ENCODE measurements at regions not wholly inside any gene's neighbourhood (a gene's known extent, or its start where the extent isn't known, plus 50 kb on each side); places are given as distances from the start of the nearest gene placed in this dataset.
A peak's percentile ranks its signal among the peaks of the same experiment; 100 is the strongest.

DNA sequence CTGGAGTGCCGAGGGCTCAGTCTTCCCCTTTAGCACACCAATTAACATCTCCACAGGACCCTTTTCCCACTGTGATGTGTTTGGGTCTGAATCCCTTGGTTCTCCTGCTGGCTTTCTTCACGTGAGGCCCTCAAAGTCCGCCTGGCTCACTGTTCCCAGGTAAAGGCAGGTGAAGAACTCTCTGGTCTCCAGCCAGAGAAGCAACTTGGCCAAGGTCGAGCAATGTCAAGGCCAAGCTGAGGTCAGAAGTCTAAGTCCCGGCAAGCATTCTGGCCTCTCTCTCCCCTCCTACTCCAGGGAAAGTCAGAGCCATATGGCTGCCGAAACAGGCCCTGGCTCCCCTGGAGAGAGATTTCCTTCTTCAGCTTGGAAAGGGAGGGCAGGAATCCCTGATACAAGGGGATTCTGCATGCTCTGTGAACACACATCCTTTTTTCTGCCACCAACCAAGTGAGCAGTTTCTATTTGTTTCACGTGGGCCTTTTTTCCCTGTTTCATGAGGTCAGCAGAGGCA lies 61.4 kb upstream of the ESRRB start:
- H3K4me3 ChIP-seq (ENCODE audit: low read depth, low read length), result no peak overlapping the region
- TF ChIP-seq, protein P1, sequence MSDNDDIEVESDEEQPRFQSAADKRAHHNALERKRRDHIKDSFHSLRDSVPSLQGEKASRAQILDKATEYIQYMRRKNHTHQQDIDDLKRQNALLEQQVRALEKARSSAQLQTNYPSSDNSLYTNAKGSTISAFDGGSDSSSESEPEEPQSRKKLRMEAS (IDR thresholded peaks at IDR 0.05; ENCODE audit: low read depth, low read length), result no peak
- no peak for TF ChIP-seq POLR2A (IDR thresholded peaks at IDR 0.05; ENCODE audit: extremely low read depth, insufficient read length)
- TF ChIP-seq, protein P2, sequence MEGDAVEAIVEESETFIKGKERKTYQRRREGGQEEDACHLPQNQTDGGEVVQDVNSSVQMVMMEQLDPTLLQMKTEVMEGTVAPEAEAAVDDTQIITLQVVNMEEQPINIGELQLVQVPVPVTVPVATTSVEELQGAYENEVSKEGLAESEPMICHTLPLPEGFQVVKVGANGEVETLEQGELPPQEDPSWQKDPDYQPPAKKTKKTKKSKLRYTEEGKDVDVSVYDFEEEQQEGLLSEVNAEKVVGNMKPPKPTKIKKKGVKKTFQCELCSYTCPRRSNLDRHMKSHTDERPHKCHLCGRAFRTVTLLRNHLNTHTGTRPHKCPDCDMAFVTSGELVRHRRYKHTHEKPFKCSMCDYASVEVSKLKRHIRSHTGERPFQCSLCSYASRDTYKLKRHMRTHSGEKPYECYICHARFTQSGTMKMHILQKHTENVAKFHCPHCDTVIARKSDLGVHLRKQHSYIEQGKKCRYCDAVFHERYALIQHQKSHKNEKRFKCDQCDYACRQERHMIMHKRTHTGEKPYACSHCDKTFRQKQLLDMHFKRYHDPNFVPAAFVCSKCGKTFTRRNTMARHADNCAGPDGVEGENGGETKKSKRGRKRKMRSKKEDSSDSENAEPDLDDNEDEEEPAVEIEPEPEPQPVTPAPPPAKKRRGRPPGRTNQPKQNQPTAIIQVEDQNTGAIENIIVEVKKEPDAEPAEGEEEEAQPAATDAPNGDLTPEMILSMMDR (IDR thresholded peaks at IDR 0.05; ENCODE audit: low read depth, low read length), result no peak
- no peak for TF ChIP-seq MYC (IDR thresholded peaks at IDR 0.05; ENCODE audit: low read depth, low read length)
- no peak for DNase-seq (ENCODE audit: low read depth)

DNA sequence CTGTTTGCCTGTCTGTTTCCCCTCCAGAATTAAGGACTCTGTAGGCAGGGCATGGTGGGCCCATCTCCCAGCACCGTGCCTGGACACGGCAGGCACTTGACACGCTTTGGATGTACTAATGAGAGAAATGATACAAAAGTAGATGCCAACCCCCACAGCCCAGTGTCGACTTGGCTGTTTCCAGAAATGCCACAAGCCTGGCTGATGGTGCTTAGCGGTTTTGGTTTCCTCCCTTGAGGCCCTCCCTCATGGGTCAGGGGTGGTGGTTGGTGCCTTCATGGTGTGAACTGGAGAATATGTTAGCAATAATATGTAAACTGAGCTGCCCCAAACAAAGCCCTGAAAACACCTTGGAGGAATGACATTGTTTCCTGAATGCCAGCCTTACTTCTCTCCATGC lies 55.5 kb upstream of the ESRRB start:
- TF ChIP-seq, protein P1 (IDR thresholded peaks at IDR 0.05; ENCODE audit: low read depth, low read length), result no peak
- TF ChIP-seq, protein P2 (IDR thresholded peaks at IDR 0.05; ENCODE audit: low read depth, low read length), result no peak
- no peak for TF ChIP-seq MYC (IDR thresholded peaks at IDR 0.05; ENCODE audit: low read depth, low read length)
- TF ChIP-seq POLR2A (IDR thresholded peaks at IDR 0.05; ENCODE audit: extremely low read depth, insufficient read length), result no peak
- DNase-seq (ENCODE audit: low read depth), result peak; percentile 66
- no peak overlapping the region for H3K4me3 ChIP-seq (ENCODE audit: low read depth, low read length)

DNA sequence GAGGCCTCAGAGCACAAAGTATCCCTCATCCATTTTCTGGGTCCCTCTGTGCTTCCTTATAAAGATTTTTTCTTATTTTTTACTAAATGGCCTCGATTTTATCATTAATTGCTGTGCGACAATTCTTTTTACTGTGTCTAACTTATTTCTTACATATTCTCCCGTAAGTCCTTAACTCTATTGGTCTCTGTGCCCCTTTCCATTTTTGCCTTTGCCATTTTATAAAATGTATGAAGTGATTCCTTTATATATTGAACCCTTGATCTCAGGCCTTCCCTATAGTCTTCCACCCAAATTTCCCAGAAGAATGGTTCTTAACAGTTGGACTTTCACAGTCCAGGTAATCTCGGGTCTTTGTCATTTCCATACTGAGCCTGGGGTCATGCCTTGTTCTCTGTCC lies 55.0 kb upstream of the ESRRB start:
- no peak overlapping the region for H3K4me3 ChIP-seq (ENCODE audit: low read depth, low read length)
- no peak for DNase-seq (ENCODE audit: low read depth)
- TF ChIP-seq, protein P1 (IDR thresholded peaks at IDR 0.05; ENCODE audit: low read depth, low read length), result no peak

DNA sequence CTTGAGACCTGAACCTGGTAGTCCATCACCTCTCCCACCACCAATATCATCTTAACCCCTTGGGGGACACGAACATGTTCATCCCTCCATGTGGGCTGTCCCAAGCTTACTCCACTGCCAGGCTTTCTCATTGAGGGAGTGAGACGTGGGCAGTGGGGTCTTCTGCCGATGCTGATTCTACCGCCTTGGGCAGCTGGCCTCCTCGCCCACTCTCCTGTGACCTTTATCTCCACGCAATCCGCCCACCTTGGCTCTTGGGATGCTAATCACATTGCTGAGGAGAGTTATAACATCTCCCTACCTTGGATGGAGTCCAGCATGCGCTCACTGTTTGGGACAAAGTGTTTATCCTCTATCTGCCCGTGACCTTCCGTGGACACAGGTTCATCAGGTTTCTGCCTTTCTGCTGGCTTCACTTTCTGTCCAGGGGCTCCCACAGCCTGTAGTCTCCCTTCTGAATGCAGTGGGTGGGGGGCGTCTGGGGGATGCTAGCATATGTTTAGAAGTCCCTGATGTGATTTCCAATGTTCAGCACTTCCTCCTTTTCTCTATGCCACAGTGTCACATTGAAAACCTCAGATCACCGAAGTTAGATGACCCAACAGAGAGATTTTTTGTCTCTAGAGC lies 53.2 kb upstream of the ESRRB start:
- no peak overlapping the region for H3K4me3 ChIP-seq (ENCODE audit: low read depth, low read length)
- TF ChIP-seq MYC (IDR thresholded peaks at IDR 0.05; ENCODE audit: low read depth, low read length) (no peak), POLR2A (IDR thresholded peaks at IDR 0.05; ENCODE audit: extremely low read depth, insufficient read length) (no peak)
- TF ChIP-seq, protein P1 (IDR thresholded peaks at IDR 0.05; ENCODE audit: low read depth, low read length), result no peak
- TF ChIP-seq, protein P2 (IDR thresholded peaks at IDR 0.05; ENCODE audit: low read depth, low read length), result no peak
- no peak for DNase-seq (ENCODE audit: low read depth)

DNA sequence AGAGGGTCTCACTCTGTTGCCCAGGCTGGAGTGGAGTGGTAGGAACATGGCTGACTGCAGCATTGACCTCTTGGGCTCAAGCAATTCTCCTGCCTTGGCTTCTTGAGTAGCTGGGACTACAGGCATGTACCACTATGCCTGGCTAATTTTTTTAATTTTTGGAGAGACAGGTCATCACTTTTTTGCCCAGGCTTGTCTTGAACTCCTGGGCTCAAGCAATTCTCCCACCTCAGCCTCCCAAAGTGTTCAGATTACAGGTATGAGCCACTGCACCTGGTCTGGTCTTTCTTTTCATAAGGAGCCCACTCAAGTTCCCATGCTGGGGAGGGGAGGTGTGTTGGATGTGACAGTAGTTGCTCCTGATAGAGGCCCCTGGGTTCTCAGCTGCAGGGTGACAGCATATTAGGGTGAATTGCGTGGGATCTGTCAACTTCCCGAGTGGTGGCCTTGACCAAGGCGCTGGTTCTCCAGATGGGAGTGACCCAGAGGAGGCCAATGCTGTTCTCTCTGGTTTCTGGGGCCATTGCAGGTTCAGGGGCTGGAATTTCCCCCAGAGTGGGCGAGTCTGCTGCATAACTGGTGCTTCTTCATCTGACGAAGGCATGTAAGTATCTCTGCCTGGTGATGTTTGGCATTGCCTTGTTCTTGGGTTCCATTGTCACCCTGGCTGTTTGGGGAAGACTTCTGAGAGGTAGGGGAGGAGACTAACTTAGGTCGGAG lies 52.4 kb upstream of the ESRRB start:
- no peak for DNase-seq (ENCODE audit: low read depth)
- TF ChIP-seq, protein P1 (IDR thresholded peaks at IDR 0.05; ENCODE audit: low read depth, low read length), result no peak
- TF ChIP-seq, protein P2 (IDR thresholded peaks at IDR 0.05; ENCODE audit: low read depth, low read length), result no peak
- TF ChIP-seq MYC (IDR thresholded peaks at IDR 0.05; ENCODE audit: low read depth, low read length) (no peak), POLR2A (IDR thresholded peaks at IDR 0.05; ENCODE audit: extremely low read depth, insufficient read length) (no peak)
- no peak overlapping the region for H3K4me3 ChIP-seq (ENCODE audit: low read depth, low read length)

DNA sequence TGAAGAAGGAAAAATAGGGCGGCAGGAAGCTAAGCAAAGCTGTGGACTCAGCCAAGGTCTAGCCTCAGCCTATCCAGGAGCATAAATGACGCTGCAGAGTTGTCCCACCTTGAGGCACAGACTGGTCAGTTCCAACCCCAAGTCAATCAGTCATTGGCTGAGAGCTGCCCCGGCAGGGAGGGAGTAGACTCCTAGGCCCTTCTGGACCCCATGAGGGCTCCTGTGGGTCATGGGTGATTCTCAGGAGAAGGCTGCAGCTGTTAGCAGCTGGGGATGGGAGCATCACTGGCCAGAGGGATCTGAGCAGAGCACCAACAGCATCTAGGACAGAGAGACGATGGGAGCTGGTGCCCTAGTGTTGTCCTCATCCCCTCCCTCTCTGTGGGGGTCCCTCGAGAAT lies 51.8 kb upstream of the ESRRB start:
- no peak overlapping the region for H3K4me3 ChIP-seq (ENCODE audit: low read depth, low read length)
- DNase-seq (ENCODE audit: low read depth), result no peak
- TF ChIP-seq MYC (IDR thresholded peaks at IDR 0.05; ENCODE audit: low read depth, low read length) (no peak), POLR2A (IDR thresholded peaks at IDR 0.05; ENCODE audit: extremely low read depth, insufficient read length) (no peak)
- TF ChIP-seq, protein P1 (IDR thresholded peaks at IDR 0.05; ENCODE audit: low read depth, low read length), result no peak
- TF ChIP-seq, protein P2 (IDR thresholded peaks at IDR 0.05; ENCODE audit: low read depth, low read length), result no peak
